GM18858 (cell line): ENCODE measurements at regions not wholly inside any gene's neighbourhood (a gene's known extent, or its start where the extent isn't known, plus 50 kb on each side); places are given as distances from the start of the nearest gene placed in this dataset.
"Not testable (repeated sequence)": the region's sequence is repeated elsewhere in the genome, so short reads cannot be mapped to it uniquely, and the experiment has no call there.

Experiments
- ATAC-seq: cut with Tn5 transposase; IDR thresholded peaks from one replicate; pipeline ENCODE4 v1.9.1; 2021; ENCODE audit not compliant: unreplicated experiment

DNA sequence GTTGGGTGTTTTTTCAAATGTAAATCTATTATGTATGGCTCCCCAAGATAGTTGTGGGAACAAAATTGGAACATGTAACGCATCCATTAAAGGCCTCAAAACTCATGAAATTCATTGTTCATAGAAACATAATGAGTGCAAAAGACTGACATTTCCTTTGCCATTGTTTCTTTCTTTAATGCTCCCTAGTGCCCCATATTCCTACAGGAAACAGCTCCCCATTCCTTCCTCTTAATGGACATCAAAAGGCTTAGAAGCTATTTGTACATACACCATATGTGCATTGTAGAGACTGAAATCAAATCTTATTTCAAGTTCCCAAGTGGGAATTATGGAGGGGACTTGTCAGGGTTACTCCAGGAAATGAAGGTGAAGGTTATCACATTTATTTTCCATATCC is 139.1 kb downstream of the AHR start:
- ATAC-seq: no peak

DNA sequence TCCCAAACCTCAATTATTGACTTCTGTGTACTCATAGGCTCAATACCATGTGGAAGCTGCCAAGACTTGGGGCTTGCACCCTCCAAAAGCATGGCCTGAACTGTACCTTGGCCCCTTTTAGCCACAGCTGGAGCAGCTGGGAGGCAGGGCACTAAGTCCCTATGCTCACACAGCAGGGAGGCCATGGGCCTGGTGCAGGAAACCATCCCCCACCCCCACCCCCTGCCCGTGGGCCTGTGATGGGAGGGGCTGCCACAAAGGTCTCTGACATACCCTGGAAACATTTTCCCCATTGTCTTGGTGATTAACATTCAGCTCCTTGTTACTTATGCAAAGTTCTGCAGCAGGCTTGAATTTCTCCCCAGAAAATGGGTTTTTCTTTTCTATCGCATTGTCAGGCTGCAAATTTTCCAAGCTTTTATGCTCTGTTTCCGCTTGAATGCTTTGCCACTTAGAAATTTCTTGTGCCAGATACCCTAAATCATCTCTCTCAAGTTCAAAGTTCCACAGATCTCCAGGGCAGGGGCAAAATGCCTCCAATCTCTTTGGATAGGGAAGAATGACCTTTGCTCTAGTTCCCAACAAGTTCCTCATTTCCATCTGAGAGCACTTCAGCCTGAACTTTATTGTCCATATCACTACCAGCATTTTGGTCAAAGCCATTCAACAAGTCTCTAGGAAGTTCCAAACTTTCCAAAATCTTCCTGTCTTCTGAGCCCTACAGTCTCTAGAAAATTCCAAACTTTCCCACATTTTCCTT is 141.8 kb downstream of the AHR start:
- not testable (repeated sequence) for ATAC-seq

DNA sequence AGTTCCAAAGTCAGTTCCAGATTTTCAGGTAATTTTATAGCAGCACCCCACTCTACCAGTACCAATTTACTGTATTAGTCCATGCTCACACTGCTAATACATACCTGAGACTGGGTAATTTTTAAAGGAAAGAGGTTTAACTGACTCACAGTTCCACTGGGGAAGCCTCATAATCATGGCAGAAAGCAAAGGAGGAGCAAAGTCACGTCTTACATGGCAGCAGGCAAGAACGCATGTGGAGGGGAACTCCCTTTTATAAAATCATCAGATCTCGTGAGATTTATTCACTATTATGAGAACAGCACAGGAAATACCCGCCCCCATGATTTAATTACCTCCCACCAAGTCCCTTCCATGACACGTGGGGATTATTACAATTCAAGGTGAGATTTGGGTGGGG is 142.4 kb downstream of the AHR start:
- ATAC-seq: no peak

DNA sequence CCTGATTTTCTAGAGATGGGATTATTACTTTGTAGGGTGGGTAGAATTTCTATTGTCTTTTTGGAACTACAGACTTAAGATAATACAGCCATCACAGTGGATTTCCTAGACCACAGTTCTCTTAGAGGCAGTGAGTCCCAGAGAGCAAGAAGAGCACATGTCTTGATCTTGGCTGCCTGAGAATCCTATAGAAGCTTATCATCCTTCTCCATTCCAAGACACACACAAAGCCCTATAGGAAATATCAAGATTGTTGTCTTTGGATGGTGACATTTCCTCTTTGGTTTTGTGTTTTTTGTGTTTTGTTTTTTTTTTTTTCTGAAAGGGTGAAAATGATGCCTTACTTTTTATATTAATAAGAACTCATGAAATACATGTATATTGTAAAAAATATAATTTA is 143.1 kb downstream of the AHR start:
- no peak for ATAC-seq

DNA sequence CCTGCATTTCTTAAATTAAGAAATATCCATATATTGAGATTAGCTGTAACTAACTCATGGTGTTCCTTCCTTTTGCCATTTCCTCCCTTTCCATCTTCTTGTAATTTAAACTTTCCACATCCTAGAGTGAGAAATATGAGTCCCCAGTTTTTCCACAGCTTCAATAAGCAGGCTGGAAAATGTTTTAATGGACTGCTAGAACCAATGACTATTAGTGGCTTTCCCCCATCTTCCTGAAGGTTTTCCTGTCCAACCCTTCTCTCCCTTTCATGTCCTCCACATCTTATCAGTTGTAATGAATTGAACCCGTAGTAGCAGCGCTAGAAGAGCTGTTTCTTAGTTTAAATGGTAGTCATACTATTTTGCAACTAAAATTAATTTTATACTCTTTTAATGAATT is 145.7 kb downstream of the AHR start:
- ATAC-seq: no peak

DNA sequence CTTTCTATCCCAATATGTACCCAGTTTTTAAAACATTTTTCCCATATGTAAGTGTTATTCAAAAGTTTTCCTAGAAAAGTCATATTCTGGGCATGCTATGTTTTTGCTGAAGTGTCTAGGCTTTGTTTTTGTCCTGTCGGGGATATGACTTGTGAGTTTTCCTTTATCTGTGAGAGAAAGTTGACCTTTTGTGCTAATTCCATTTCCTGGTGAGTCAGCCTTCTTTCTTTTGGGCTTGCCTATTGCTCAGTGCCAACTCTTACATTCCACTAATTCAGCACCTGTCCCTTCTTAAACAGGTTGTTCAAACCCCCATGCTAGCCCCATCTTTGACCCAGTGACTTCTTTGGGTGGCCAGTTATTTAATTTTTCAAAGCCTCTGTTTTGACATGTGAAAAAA is 146.2 kb downstream of the AHR start:
- no peak for ATAC-seq

DNA sequence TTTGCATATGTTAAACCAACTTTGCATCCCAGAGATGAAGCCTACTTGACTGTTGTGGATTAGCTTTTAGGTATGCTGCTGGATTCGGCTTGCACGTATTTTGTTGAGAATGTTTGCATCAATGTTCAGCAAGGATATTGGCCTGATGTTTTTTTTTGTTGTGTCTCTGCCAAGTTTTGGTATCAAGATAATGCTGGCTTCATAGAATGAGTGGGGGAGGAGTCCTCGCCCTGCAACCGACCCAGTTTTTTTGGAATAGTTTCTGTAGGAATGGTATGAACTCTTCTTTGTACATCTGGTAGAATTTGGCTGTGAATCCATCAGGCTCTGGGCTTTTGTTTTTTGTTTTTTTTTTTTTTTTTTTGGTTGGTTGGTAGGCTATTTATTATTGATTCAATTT is 147.9 kb downstream of the AHR start:
- no peak for ATAC-seq

DNA sequence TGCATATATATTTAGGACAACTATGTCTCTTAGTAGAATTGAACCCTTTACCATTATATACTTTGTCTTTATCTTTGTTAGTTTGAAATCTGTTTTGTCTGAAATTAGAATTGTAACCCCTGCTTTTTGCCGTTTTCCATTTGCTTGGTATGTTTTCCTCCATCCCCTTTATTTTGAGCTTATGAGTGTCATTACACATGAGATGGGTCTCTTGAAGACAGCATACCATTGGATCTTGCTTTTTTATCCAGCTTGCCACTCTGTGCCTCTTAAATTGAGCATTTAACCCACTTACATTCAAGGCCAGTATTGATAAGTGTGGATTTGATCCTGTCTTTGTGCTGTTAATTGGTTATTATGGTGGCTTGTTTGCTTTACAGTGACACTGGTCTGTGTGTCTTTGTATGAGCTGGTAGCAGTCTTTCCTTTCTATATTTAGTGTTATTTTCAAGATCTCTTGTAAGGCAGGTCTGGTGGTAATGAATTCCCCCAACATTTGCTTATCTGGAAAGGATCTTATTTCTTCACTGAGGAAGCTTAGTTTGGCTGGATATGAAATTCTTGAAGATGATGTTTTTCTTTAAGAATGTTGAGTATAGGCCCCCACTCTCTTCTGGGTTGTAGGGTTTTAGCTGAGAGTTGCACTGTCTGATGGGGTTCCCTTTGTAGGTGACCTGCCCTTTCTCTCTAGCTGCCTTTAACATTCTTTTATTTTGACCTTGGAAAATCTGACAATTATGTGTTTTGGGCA is 149.5 kb downstream of the AHR start:
- no peak for ATAC-seq

DNA sequence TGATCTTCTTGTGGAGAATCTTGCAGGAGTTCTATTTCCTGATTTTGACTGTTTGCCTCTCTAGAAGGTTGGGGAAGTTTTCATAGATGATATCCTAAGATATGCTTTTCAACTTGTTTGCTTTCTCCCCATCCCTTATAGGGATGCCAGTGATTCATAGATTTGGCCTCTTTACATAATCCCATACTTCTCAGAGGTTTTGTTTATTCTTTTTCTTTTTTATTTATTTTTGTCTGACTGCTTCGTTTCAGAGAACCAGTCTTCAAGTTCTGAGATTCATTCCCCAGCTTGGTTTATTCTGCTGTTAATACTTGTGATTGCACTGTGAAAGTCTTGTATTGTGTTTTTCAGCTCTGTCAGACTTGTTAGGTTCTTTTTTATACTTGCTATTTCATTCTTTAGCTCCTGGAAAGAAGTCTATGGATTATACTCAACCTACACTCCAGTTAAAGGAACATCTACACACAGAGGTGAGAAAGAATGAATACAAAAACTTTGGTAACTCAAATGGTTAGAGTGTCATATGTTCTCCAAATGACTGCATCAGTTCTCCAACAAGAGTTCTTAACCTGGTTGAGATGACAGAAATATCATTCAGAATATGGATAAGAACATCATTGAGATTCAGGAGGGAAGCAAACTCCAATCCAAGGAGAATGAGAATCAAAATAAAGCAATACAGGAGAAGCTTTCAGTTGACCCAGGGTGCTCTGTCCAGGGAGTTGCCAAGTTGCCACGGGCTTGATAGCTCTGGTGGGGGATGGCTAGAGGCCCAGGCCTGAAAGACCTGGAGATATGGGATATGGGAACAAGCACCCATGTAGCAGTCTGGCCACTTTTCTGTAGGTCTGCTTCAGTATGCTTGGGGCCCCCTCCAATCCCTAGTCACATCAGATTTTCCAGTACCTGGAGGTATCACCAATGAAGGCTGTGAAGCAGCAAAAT is 150.3 kb downstream of the AHR start:
- no peak for ATAC-seq

DNA sequence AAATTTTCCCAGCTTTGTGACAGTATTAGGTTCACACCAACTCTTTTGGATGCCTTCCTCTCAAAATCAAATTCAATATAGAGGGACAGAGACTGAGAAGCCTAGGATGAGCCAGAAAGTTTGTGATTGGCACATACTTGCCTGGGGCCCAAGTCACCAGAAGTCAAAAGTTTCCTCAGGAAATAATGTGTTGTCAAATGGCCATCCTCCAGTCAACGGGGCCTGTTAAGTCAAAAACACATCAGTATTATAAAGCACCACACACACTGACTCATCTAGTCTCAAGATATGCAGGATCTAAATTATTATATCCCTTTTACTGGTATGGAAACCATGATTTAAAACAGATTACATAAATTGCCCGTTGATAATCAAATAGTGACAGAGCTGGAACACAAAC is 158.1 kb downstream of the AHR start:
- no peak for ATAC-seq

DNA sequence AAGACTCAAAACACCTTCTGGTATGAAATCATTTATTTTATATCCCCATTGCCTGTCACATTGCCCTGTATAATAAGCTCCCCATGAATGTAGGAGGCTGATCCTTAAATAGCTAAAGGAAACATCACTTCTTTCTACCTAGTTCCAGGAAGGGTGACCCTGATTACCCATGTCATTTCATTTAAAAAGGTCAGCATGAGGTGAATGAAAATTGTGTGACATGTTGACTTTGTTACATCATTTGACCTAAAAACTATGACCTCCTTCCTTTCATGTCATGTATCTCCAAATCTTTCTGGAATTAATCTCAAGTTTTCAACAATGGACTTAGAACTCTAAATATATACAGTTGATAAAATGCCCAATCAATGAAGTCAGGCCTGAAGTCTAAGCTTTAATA is 161.5 kb downstream of the AHR start:
- ATAC-seq: no peak

DNA sequence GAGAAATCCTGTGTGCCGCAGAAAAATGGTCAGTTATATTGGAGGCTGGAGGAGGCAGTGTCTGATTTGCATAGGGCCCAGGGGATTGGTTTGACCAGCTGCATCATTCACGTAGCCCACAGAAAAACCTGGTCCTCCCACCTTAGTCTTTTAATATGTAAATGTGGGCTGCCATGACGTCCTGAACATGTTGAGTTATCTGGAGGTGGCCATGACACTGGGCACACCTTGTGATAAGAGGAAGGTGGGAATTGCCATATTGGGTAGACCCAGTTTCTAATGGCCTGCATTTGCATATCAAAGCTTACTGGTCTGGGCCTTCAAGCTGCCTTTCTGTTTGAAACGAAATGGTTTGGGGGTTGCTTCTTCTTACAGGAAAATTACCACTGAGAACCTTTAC is 162.2 kb downstream of the AHR start:
- no peak for ATAC-seq

DNA sequence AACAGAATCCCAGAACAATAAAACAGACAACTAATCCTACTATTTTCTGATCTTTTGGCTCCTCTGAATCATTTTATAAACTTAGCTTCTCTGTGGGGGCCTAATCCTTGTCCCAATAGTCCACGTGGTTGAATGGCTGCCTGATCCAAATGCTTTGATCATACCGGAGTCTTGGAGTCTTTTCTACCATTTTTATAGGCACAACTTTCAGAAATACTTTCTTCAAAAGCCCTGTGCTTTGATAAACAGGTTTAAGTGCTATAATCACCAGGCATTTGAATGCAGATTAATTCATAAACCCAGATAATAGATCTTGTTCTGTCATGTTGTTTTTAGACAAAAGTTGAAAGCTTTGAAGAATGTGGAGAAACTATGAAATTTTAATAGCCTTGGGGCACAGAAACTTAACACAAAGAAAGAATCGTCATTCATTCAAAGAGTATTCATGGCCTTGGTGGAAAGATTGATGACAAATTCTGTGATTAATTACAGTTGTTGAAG is 163.7 kb downstream of the AHR start:
- no peak for ATAC-seq

DNA sequence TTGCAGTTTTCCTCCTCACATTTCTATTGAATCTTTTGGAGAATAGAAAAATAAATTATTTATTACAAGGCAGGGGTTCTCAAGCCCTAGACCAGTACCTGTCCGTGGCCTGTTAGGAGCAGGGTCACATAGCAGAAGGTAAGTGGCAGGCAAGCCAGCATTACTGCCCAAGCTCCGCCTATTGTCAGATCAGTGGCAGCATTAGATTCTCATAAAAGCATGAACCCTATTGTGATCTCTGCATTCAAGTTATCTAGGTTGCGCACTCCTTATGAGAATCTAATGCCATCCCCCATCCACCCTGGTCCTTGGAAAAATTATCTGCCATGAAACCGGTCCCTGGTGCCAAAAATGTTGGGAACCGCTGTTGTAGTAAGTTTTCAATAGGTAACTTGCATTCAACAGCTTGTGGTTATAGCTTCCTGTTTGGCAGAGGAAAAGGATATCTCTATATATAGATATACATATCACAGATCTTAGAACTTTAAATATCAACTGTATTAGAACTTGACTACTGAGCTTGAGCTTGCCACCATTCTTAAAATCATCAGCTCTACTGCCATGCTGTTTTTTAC is 165.1 kb downstream of the AHR start:
- no peak for ATAC-seq

DNA sequence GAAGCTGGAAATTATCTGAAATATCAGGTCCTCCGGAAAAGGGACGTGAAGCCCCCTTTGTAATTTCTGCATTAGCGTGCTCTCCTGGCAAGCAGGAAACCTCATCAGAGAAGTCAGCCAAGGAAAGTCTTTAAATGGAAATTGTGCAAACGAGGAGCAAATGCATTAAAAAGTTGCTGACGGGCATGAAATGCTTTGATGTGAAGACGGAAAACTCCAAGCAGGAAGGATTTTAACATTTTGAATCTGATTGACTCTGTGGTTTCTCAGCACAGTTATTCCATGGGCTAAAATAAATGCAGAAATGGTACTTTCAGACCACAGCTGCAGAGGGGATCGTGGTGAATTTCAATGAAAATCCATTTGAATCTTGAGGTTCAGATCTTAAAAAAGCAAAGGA is 167.8 kb downstream of the AHR start:
- no peak for ATAC-seq

DNA sequence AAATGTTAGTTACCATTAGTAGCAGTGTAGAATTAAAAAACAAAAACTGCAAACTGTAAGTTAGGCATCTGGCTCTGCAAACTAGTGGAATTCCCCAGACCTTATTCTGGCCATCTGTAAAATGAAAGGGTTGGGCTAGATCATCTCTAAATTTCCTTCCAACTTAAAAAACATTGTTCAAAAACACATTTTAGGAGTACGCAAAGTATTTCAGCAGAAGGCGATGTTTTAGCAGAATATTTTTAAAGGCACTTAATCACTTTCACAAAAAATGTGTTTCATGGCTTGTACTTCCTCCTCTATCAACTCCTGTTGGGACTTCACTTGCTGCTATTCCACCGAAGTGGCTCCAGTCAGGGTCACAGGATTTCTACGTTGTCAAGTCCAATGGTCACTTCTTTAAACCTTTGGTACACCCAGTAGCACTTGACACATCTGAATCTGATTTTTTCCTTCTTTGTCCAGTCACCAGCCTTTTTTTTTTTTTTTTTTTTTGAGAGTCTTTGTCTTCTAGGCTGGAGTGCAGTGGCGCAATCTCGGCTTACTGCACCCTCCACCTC is 169.0 kb downstream of the AHR start:
- ATAC-seq: no peak

DNA sequence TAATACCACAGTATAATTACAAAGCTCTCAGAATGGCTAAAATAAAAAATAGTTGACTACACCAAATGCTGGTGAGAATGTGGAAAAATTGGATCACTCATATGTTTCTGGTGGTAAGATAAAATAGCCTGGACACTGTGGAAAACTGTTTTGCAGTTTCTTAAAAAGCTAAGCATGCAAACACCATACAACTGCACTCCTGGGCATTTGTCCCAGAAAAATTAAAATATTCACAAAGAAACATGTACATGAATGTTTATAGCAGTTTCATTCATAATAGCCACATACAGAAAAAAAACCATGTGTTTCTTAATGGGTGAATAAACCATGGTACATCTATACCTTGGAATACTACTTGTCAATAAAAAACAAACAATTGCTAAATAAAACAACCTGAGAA is 172.9 kb downstream of the AHR start:
- no peak for ATAC-seq

DNA sequence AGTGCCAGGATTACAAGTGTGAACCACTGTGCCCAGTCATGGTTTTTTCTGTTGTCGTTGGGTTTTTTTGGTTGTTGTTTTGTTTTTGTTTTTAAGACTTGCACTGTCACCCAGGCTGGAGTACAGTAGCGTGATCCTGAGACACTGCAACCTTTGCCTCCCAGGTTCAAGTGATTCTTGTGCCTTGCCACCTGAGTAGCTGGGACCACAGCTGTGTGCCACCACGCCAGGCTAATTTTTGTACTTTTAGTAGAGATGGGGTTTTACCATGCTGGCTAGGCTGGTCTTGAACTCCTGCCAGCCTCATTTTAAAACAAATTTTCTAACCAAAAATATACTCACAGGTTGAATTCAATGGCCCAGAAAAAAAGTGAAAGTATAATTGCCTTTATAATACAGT is 174.1 kb downstream of the AHR start:
- peak; percentile 25 for ATAC-seq

DNA sequence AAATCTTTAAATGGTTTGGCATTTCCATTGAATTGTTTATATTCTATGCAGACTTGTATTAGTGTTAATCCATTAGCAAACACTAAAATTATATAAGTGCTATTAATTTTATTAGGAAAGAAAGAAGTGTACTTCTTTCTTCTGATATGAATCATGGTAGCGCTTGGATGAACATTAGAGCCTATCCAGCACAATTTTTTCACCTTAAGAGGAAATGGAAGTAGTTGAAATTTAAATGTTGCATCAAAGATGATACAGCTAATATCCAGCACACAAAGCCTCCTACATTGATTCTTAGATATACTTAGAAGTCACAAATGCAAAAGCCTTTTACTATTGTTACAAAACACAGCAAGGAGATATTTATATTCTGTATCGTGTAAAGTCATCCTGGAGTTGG is 174.5 kb downstream of the AHR start:
- peak; percentile 63 for ATAC-seq

DNA sequence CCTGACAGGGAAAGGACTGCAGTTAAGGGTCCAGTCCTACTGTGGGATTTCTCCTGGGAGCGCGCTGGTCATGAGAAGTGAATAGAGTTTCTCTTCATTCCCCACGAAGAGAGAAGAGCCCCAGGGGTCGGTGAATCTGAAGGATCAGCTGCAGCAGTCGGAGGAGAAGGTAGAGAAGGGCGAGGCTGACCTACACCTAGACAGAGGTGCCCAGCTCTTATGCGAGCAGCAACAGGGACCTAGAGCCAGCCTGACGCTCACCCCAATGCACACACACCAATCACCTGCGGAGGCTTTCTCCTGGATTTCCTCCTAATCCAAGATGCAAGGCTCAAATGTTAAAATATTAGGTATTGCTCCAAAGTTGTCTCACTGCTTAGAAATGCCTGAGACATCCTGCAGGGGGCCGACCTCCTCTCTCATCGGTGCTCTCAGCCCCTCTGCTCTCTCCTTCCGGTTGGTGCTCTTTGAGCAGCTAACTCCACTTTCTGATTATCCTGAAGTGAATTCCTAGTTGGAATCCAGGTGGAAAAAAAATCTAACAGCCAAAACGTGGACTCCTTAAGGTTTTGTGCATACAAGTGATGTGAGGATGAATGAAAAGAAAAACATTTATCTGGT is 176.4 kb downstream of the AHR start:
- ATAC-seq: no peak
